Liver (tissue), 8 donors: ENCODE measurements at regions not wholly inside any gene's neighbourhood (a gene's known extent, or its start where the extent isn't known, plus 50 kb on each side); places are given as distances from the start of the nearest gene placed in this dataset.

ENCODE experiments used
- DNase-seq: peaks from one replicate; pipeline ENCODE4 v3.0.0-alpha.2; 2017; ENCODE audit warnings: low spot score
- H3K27ac ChIP-seq, 2 donors: one replicate each; pipeline ENCODE4 v1.7.0; 2013; ENCODE audit warnings: inconsistent platforms in 2 of 2, low read length in 2 of 2, control low read depth in 1 of 2, low read depth in 1 of 2, mild to moderate bottlenecking in 1 of 2
- H3K27me3 ChIP-seq, 4 donors: one replicate each; pipeline versions ENCODE4 v1.6.1 to v1.7.0; 2013; ENCODE audit warnings: low read length in 3 of 4, inconsistent platforms in 1 of 4, mild to moderate bottlenecking in 1 of 4, moderate library complexity in 1 of 4; ENCODE audit not compliant: control insufficient read depth in 4 of 4, insufficient read depth in 4 of 4
- H3K36me3 ChIP-seq, 4 donors: one replicate each; pipeline versions ENCODE4 v1.6.1 to v1.7.0; 2013; ENCODE audit warnings: low read length in 3 of 4, mild to moderate bottlenecking in 3 of 4, low read depth in 1 of 4, moderate library complexity in 1 of 4; ENCODE audit not compliant: control insufficient read depth in 4 of 4, insufficient read depth in 3 of 4
- H3K4me1 ChIP-seq, 4 donors: one replicate each; pipeline versions ENCODE4 v1.6.1 to v1.7.0; 2013; ENCODE audit warnings: low read length in 3 of 4, mild to moderate bottlenecking in 3 of 4, moderate library complexity in 1 of 4; ENCODE audit not compliant: control insufficient read depth in 4 of 4, insufficient read depth in 4 of 4
- H3K4me3 ChIP-seq, 3 donors: one replicate each; pipeline versions ENCODE4 v1.6.1 to v1.7.0; 2013; ENCODE audit warnings: low read length in 3 of 3, control low read depth in 1 of 3, low read depth in 1 of 3, mild to moderate bottlenecking in 1 of 3
- H3K9ac ChIP-seq, 2 donors: one replicate each; pipeline ENCODE4 v1.7.0; 2013; ENCODE audit warnings: low read length in 2 of 2, mild to moderate bottlenecking in 2 of 2, moderate library complexity in 2 of 2, control low read depth in 1 of 2, low read depth in 1 of 2
- H3K9me3 ChIP-seq, 4 donors: one replicate each; pipeline versions ENCODE4 v1.6.1 to v1.7.0; 2013; ENCODE audit warnings: low read length in 3 of 4; ENCODE audit not compliant: control insufficient read depth in 4 of 4
- ATF3 ChIP-seq: IDR thresholded peaks from 2 replicates; pipeline ENCODE4 v1.6.1; 2016; ENCODE audit warnings: antibody characterized with exemption
- CTCF ChIP-seq: fragments of 150-350 bp; IDR thresholded peaks from 2 replicates; pipeline ENCODE4 v1.5.1; 2017; ENCODE audit warnings: improper control_type of control experiment, low read depth, low read length; ENCODE audit not compliant: missing input control
- EGR1 ChIP-seq, 2 donors: IDR thresholded peaks; 2 replicates each; pipeline ENCODE4 v1.6.1; 2016 to 2018; ENCODE audit warnings: antibody characterized with exemption in 2 of 2, low read depth in 2 of 2
- FOXA1 ChIP-seq: IDR thresholded peaks from 2 replicates; pipeline ENCODE4 v1.6.1; 2016; ENCODE audit warnings: antibody characterized with exemption
- FOXA2 ChIP-seq: IDR thresholded peaks from 2 replicates; pipeline ENCODE4 v1.6.1; 2016; ENCODE audit warnings: antibody characterized with exemption
- GABPA ChIP-seq, 2 donors: IDR thresholded peaks in 1 of 2; conservative IDR thresholded peaks in 1 of 2; 2 replicates each; pipeline ENCODE4 v1.6.1; 2016; ENCODE audit warnings: antibody characterized with exemption in 2 of 2, mild to moderate bottlenecking in 1 of 2, moderate library complexity in 1 of 2
- HNF4A ChIP-seq, 2 donors: conservative IDR thresholded peaks; 2 replicates each; pipeline ENCODE4 v1.6.1; 2016; ENCODE audit warnings: antibody characterized with exemption in 2 of 2, mild to moderate bottlenecking in 2 of 2
- HNF4G ChIP-seq: IDR thresholded peaks from 2 replicates; pipeline ENCODE4 v1.6.1; 2016; ENCODE audit warnings: antibody characterized with exemption
- JUND ChIP-seq, 2 donors: IDR thresholded peaks; 2 replicates each; pipeline ENCODE4 v1.6.1; 2016; ENCODE audit warnings: antibody characterized with exemption in 2 of 2
- MAX ChIP-seq: IDR thresholded peaks from 2 replicates; pipeline ENCODE4 v1.6.1; 2016; ENCODE audit warnings: antibody characterized with exemption
- NR2F2 ChIP-seq: IDR thresholded peaks from 2 replicates; pipeline ENCODE4 v1.6.1; 2016; ENCODE audit warnings: antibody characterized with exemption
- RAD21 ChIP-seq, 2 donors: IDR thresholded peaks; 2 replicates each; pipeline ENCODE4 v1.6.1; 2016; ENCODE audit warnings: antibody characterized with exemption in 2 of 2, mild to moderate bottlenecking in 2 of 2
- RXRA ChIP-seq, 2 donors: IDR thresholded peaks; 2 replicates each; pipeline ENCODE4 v1.6.1; 2017 to 2018; ENCODE audit warnings: antibody characterized with exemption in 2 of 2, mild to moderate bottlenecking in 1 of 2
- SP1 ChIP-seq: IDR thresholded peaks from 2 replicates; pipeline ENCODE4 v1.6.1; 2018; ENCODE audit warnings: antibody characterized with exemption, mild to moderate bottlenecking
- TAF1 ChIP-seq: conservative IDR thresholded peaks from 2 replicates; pipeline ENCODE4 v1.6.1; 2016; ENCODE audit warnings: antibody characterized with exemption, mild to moderate bottlenecking
- YY1 ChIP-seq: IDR thresholded peaks from 2 replicates; pipeline ENCODE4 v1.6.1; 2016; ENCODE audit warnings: antibody characterized with exemption, mild to moderate bottlenecking
- ZBTB33 ChIP-seq: IDR thresholded peaks from 2 replicates; pipeline ENCODE4 v1.6.1; 2016; ENCODE audit warnings: antibody characterized with exemption
- WGBS: extraction: QIAGEN DNeasy Blood & Tissue Kit; methylation state at CpG from one replicate; pipeline ENCODE4 v1.1.7; 2013; 5-methylcytosine and 5-hydroxymethylcytosine counted together
- TF ChIP-seq, protein P1 (sequence below): IDR thresholded peaks from 2 replicates; pipeline ENCODE4 v1.6.1; 2016; ENCODE audit warnings: antibody characterized with exemption, mild to moderate bottlenecking
- donor health status: healthy.
- donor health status: healthy.
- donor health status: healthy.
- donor health status: healthy.
- donor health status: healthy.

DNA sequence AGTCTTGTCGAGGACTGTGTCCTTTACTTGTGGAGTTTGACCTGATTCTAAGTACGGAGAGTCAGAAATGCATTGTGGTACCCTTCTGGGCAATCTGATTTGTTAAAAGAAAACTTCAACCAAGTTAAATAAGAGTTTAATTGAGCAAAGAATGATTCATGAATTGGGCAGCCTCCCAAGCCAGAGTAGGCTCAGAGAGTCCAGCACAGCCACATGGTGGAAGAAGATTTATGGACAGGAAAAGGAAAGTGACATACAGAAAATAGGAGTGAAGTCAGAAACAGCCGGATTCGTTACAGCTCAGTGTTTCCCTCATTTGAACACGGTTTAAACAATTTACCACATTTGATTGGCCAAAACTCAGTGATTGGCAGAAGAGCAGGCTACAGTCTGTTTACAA is 329.2 kb downstream of the DHX35 start:
- TF ChIP-seq RAD21 (IDR thresholded peaks at IDR 0.05) (no peak), NR2F2 (no peak), YY1 (no peak), CTCF (no peak), FOXA1 (no peak), RXRA (IDR thresholded peaks at IDR 0.05) (no peak), SP1 (no peak), HNF4G (no peak), HNF4A (conservative IDR thresholded peaks at IDR 0.05) (no peak), ZBTB33 (no peak), GABPA (IDR thresholded peaks at IDR 0.05 in 1 of 2, conservative IDR thresholded peaks at IDR 0.05 in 1 of 2) (no peak), FOXA2 (no peak), JUND (IDR thresholded peaks at IDR 0.05) (no peak), EGR1 (IDR thresholded peaks at IDR 0.05; ENCODE audit: low read depth in 2 of 2) (no peak), TAF1 (no peak), ATF3 (no peak), MAX (no peak)
- TF ChIP-seq, protein P1, sequence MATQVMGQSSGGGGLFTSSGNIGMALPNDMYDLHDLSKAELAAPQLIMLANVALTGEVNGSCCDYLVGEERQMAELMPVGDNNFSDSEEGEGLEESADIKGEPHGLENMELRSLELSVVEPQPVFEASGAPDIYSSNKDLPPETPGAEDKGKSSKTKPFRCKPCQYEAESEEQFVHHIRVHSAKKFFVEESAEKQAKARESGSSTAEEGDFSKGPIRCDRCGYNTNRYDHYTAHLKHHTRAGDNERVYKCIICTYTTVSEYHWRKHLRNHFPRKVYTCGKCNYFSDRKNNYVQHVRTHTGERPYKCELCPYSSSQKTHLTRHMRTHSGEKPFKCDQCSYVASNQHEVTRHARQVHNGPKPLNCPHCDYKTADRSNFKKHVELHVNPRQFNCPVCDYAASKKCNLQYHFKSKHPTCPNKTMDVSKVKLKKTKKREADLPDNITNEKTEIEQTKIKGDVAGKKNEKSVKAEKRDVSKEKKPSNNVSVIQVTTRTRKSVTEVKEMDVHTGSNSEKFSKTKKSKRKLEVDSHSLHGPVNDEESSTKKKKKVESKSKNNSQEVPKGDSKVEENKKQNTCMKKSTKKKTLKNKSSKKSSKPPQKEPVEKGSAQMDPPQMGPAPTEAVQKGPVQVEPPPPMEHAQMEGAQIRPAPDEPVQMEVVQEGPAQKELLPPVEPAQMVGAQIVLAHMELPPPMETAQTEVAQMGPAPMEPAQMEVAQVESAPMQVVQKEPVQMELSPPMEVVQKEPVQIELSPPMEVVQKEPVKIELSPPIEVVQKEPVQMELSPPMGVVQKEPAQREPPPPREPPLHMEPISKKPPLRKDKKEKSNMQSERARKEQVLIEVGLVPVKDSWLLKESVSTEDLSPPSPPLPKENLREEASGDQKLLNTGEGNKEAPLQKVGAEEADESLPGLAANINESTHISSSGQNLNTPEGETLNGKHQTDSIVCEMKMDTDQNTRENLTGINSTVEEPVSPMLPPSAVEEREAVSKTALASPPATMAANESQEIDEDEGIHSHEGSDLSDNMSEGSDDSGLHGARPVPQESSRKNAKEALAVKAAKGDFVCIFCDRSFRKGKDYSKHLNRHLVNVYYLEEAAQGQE = no peak
- no peaks in the 10 kb centered on the region for H3K4me1 ChIP-seq
- 69% methylated on average over 5 of the region's 5 CpGs for WGBS
- H3K9ac ChIP-seq = no peak overlapping the region
- no peak overlapping the region for H3K4me3 ChIP-seq
- H3K27me3 ChIP-seq = no peaks in the 10 kb centered on the region
- no peak for DNase-seq
- peaks cover 0 to 2% (median 0%) of the 10 kb centered on the region in 4 donors for H3K9me3 ChIP-seq
- H3K36me3 ChIP-seq = no peaks in the 10 kb centered on the region
- H3K27ac ChIP-seq = no peak overlapping the region

- TF ChIP-seq MAX = no peak
- no peak for TF ChIP-seq NR2F2
- no peak for TF ChIP-seq FOXA1
- no peak for TF ChIP-seq SP1
- no peak for TF ChIP-seq EGR1 (IDR thresholded peaks at IDR 0.05; ENCODE audit: low read depth in 2 of 2)
- no peak for TF ChIP-seq HNF4G
- TF ChIP-seq HNF4A (conservative IDR thresholded peaks at IDR 0.05) = no peak
- no peak for TF ChIP-seq YY1
- TF ChIP-seq RXRA (IDR thresholded peaks at IDR 0.05) = no peak
- TF ChIP-seq JUND (IDR thresholded peaks at IDR 0.05) = no peak
- no peak for TF ChIP-seq FOXA2
- Histone ChIP-seq H3K27me3 (no peaks in the 10 kb centered on the region), H3K4me3 (no peak overlapping the region), H3K36me3 (no peaks in the 10 kb centered on the region), H3K9ac (no peak overlapping the region), H3K9me3 (peaks cover 0 to 2% (median 0%) of the 10 kb centered on the region in 4 donors), H3K4me1 (no peaks in the 10 kb centered on the region), H3K27ac (no peak overlapping the region)
- DNase-seq = no peak
Measured at GRCh38 chr20:39290575-39290974, 328.4 kb downstream of the DHX35 start.
